Trophoblast cell (in vitro differentiated cells and primary cell): ENCODE measurements at regions not wholly inside any gene's neighbourhood (a gene's known extent, or its start where the extent isn't known, plus 50 kb on each side); places are given as distances from the start of the nearest gene placed in this dataset.
"Not testable (repeated sequence)": the region's sequence is repeated elsewhere in the genome, so short reads cannot be mapped to it uniquely, and the experiment has no call there.

Experiments
- DNase-seq, 2 donors: peaks; one replicate each; pipeline ENCODE4 v3.0.0-alpha.2; 2016
- H2AFZ ChIP-seq: 2 replicates; pipeline ENCODE4 v1.6.1; 2013; ENCODE audit warnings: low read length, moderate library complexity, mild to moderate bottlenecking; ENCODE audit not compliant: insufficient read depth, poor library complexity
- H2AK5ac ChIP-seq: 2 replicates; pipeline ENCODE4 v1.6.1; 2013; ENCODE audit warnings: mild to moderate bottlenecking, low read length
- H2BK120ac ChIP-seq: 2 replicates; pipeline ENCODE4 v1.6.1; 2013; ENCODE audit warnings: low read length, mild to moderate bottlenecking, moderate library complexity; ENCODE audit not compliant: insufficient read depth, poor library complexity
- H2BK12ac ChIP-seq: 2 replicates; pipeline ENCODE4 v1.6.1; 2013; ENCODE audit warnings: mild to moderate bottlenecking, low read length, moderate library complexity
- H2BK5ac ChIP-seq: 2 replicates; pipeline ENCODE4 v1.6.1; 2013; ENCODE audit warnings: low read length, low read depth, moderate library complexity, mild to moderate bottlenecking; ENCODE audit not compliant: poor library complexity
- H3K14ac ChIP-seq: 2 replicates; pipeline ENCODE4 v1.6.1; 2013; ENCODE audit warnings: mild to moderate bottlenecking, low read length
- H3K18ac ChIP-seq: 2 replicates; pipeline ENCODE4 v1.6.1; 2013; ENCODE audit warnings: mild to moderate bottlenecking, low read length
- H3K23ac ChIP-seq: 2 replicates; pipeline ENCODE4 v1.6.1; 2013; ENCODE audit warnings: low read length
- H3K27ac ChIP-seq: 2 replicates; pipeline ENCODE4 v1.5.1; 2013; ENCODE audit warnings: low read depth, mild to moderate bottlenecking, inconsistent platforms, low read length, moderate library complexity
- H3K27me3 ChIP-seq: 2 replicates; pipeline ENCODE4 v1.6.1; 2013; ENCODE audit warnings: inconsistent platforms, mild to moderate bottlenecking, low read length, moderate library complexity; ENCODE audit not compliant: insufficient read depth
- H3K36me3 ChIP-seq, 2 experiments: 1 replicate in 1 of 2; 2 replicates in 1 of 2; pipeline ENCODE4 v1.6.1; 2013; ENCODE audit warnings: low read length in 2 of 2, mild to moderate bottlenecking in 2 of 2, moderate library complexity in 1 of 2; ENCODE audit not compliant: insufficient read depth in 2 of 2, control insufficient read depth in 1 of 2
- H3K4ac ChIP-seq: 2 replicates; pipeline ENCODE4 v1.6.1; 2013; ENCODE audit warnings: low read depth, mild to moderate bottlenecking, low read length, moderate library complexity
- H3K4me1 ChIP-seq, 2 experiments: 1 replicate in 1 of 2; 2 replicates in 1 of 2; pipeline ENCODE4 v1.6.1; 2013; ENCODE audit warnings: low read length in 2 of 2, mild to moderate bottlenecking in 2 of 2, moderate library complexity in 1 of 2; ENCODE audit not compliant: insufficient read depth in 2 of 2, control insufficient read depth in 1 of 2
- H3K4me2 ChIP-seq: 2 replicates; pipeline ENCODE4 v1.6.1; 2013; ENCODE audit warnings: inconsistent platforms, mild to moderate bottlenecking, low read length, moderate library complexity
- H3K4me3 ChIP-seq: 2 replicates; pipeline ENCODE4 v1.5.1; 2013; ENCODE audit warnings: mild to moderate bottlenecking, low read depth, low read length, inconsistent platforms
- H3K79me1 ChIP-seq: one replicate; pipeline ENCODE4 v1.6.1; 2013; ENCODE audit warnings: low read length
- H3K79me2 ChIP-seq: 2 replicates; pipeline ENCODE4 v1.6.1; 2013; ENCODE audit warnings: low read length, mild to moderate bottlenecking; ENCODE audit not compliant: control insufficient read depth, insufficient read depth, poor library complexity
- H3K9ac ChIP-seq: 2 replicates; pipeline ENCODE4 v1.6.1; 2013; ENCODE audit warnings: mild to moderate bottlenecking, low read length
- H3K9me3 ChIP-seq: 2 replicates; pipeline ENCODE4 v1.6.1; 2013; ENCODE audit warnings: low read depth, mild to moderate bottlenecking, control low read depth, inconsistent platforms, low read length; ENCODE audit not compliant: insufficient read depth
- H4K12ac ChIP-seq: 2 replicates; pipeline ENCODE4 v1.6.1; 2013; ENCODE audit warnings: low read depth, mild to moderate bottlenecking, low read length, moderate library complexity
- H4K8ac ChIP-seq: 2 replicates; pipeline ENCODE4 v1.6.1; 2013; ENCODE audit warnings: low read depth, mild to moderate bottlenecking, low read length, moderate library complexity
- H4K91ac ChIP-seq: one replicate; pipeline ENCODE4 v1.6.1; 2013; ENCODE audit warnings: low read depth, mild to moderate bottlenecking, low read length, moderate library complexity
- WGBS: extraction: QIAGEN DNeasy Blood & Tissue Kit; methylation state at CpG from one replicate; pipeline ENCODE4 v1.1.7; 2013; ENCODE audit warnings: missing lambda C conversion rate; ENCODE audit not compliant: insufficient read length, insufficient coverage; ENCODE audit errors: extremely low coverage; 5-methylcytosine and 5-hydroxymethylcytosine counted together

DNA sequence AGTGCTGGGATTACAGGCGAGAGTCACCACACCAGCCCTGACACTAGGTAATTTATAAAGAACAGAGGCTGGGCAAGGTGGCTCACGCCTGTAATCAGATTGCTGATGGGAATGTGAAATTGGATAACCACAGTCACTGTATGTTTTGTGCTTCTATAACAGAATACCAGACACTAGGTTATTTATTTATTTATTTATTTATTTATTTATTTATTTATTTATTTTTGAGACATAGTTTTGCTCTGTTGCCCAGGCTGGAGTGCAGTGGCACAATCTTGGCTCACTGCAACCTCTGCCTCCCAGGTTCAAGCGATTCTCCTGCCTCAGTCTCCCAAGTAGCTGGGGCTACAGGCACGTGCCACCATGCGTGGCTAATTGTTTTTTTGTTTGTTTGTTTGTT, 130.0 kb upstream of the FOXN3 start:
- H2AK5ac ChIP-seq, result not testable (repeated sequence)

DNA sequence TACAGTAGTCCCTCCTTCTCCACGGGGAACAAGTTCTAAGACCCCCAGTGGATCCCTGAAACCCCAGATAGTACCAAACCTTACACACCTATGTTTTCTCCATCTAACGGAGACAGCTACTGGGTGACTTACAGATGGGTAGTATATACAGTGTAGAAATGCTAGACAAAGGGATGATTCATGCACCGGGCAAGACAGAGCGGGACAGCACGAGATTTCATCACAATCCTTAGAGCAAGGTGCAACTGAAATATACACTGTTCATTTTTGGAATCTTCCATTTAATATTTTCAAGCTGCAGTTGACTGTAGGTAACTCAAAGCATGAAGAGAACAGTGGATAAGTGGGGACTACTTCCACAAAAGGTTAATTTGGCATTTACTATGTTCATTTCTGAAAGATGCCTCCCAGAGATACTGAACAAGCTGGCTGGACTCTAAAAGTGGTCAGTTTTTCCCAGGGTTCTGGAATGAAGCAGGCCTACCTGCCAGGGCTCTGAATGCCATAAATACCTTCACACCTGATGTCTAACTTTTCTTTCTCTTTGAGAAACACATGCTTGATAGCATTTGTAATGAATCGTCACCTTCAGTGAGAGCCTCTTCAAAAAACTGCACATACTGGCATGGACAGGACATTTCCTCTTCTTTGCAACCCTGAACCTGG, 127.7 kb upstream of the FOXN3 start:
- Histone ChIP-seq H3K79me1 (peaks cover 7% of the 10 kb centered on the region), H2BK12ac (no peak overlapping the region), H3K9me3 (no peaks in the 10 kb centered on the region), H3K36me3 (no peaks in the 10 kb centered on the region), H4K12ac (no peak overlapping the region), H3K9ac (no peak overlapping the region), H2BK120ac (no peak overlapping the region), H4K91ac (no peak overlapping the region), H3K27ac (no peak overlapping the region), H3K4me2 (no peak overlapping the region), H3K14ac (no peak overlapping the region), H3K4me1 (peaks cover 5 to 22% of the 10 kb centered on the region in 2 experiments), H3K79me2 (peaks cover 1% of the 10 kb centered on the region), H3K18ac (no peak overlapping the region), H3K4ac (no peak overlapping the region), H2BK5ac (peak overlapping the region; percentile 34), H3K23ac (no peak overlapping the region), H3K27me3 (no peaks in the 10 kb centered on the region), H2AFZ (no peak overlapping the region), H2AK5ac (no peak overlapping the region), H3K4me3 (no peak overlapping the region), H4K8ac (no peak overlapping the region)
- WGBS, result no CpG with 5 or more reads among the region's 6 CpGs
- DNase-seq, result peak; percentile 79 to 84

More for the DNA sequence above, 130.0 kb upstream of the FOXN3 start:
- not testable (repeated sequence) for H3K27me3 ChIP-seq, H4K12ac ChIP-seq, H3K23ac ChIP-seq, H3K9me3 ChIP-seq, H3K4me3 ChIP-seq, H2BK12ac ChIP-seq, DNase-seq, H3K36me3 ChIP-seq, H3K27ac ChIP-seq, H2BK120ac ChIP-seq, H3K9ac ChIP-seq, H3K4me2 ChIP-seq, H3K18ac ChIP-seq, H3K14ac ChIP-seq, H4K91ac ChIP-seq, H2BK5ac ChIP-seq, H3K79me1 ChIP-seq, H4K8ac ChIP-seq, H3K79me2 ChIP-seq, H2AFZ ChIP-seq, H3K4ac ChIP-seq
- H3K4me1 ChIP-seq, result peaks cover 13 to 29% of the 10 kb centered on the region in 2 experiments
- no CpG with 5 or more reads among the region's 5 CpGs for WGBS

DNA sequence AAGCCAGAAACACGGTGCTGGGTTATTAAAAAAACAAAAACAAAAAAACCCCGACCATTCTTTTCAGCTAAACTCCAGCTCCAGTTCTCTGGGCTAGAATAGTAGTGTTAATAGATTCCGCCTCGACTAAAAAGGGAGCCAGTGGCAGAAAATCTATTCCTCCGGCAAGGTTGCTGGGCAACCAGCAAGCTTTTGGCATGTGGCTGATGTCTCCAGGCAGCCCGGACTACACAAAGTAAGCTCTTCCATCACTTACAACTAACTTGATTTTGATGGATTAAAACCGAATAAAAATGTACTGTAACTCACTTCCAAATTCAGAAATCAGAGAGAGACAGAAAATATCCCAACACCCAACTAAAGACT, 126.4 kb upstream of the FOXN3 start:
- H3K9ac ChIP-seq, result no peak overlapping the region
- no peak overlapping the region for H3K27ac ChIP-seq
- no peak overlapping the region for H2BK5ac ChIP-seq
- no peak overlapping the region for H2AK5ac ChIP-seq
- H3K14ac ChIP-seq, result no peak overlapping the region
- H3K27me3 ChIP-seq, result no peaks in the 10 kb centered on the region
- DNase-seq, result no peak
- H4K8ac ChIP-seq, result no peak overlapping the region
- H4K91ac ChIP-seq, result peak overlapping the region; percentile 57
- H3K4me1 ChIP-seq, result peaks cover 4 to 17% of the 10 kb centered on the region in 2 experiments
- no peak overlapping the region for H3K4me2 ChIP-seq
- no peak overlapping the region for H3K18ac ChIP-seq
- H3K36me3 ChIP-seq, result no peaks in the 10 kb centered on the region
- no peak overlapping the region for H3K4me3 ChIP-seq
- no peak overlapping the region for H3K23ac ChIP-seq
- no peak overlapping the region for H4K12ac ChIP-seq
- no peaks in the 10 kb centered on the region for H3K9me3 ChIP-seq
- H2BK12ac ChIP-seq, result no peak overlapping the region
- no peak overlapping the region for H2AFZ ChIP-seq
- peaks cover 9% of the 10 kb centered on the region for H3K79me1 ChIP-seq
- WGBS, result no CpG with 5 or more reads among the region's 7 CpGs
- peaks cover 1% of the 10 kb centered on the region for H3K79me2 ChIP-seq
- no peak overlapping the region for H3K4ac ChIP-seq
- H2BK120ac ChIP-seq, result no peak overlapping the region

DNA sequence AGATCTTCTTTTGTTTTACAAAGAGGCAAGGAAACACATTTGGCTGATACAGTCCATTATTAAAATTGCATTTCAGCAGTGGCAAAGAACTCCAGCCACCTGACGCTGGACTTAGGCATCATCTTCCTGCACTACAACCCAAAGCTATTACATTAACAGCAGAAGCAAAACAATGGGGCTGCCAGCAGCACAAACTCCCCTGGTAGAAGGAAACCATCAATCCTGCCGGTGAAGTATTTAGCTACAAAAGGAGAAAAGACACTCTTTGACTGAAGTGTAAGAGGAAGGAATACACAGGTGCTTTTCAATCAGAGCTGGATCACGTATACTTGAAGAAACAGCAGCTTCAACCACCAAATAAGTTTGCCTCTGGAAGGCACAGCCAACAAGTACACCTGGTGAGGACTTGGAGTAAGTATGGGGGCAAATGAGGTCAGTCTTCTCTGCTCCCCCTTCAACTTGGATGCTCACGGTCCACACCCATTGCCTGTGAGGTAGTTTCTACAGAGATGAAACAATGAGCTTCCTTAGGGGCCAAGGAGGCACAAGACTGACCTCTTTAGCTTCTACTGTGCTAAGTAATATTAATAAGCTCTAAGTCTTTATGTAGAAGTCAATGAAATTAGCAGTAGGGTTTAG, 125.9 kb upstream of the FOXN3 start:
- DNase-seq, result no peak
- Histone ChIP-seq H3K79me1 (peaks cover 9% of the 10 kb centered on the region), H3K27me3 (no peaks in the 10 kb centered on the region), H3K36me3 (no peaks in the 10 kb centered on the region), H3K23ac (no peak overlapping the region), H3K79me2 (peaks cover 1% of the 10 kb centered on the region), H2BK12ac (peak overlapping the region; percentile 15), H3K4ac (no peak overlapping the region), H4K8ac (no peak overlapping the region), H3K27ac (no peak overlapping the region), H3K4me2 (no peak overlapping the region), H4K12ac (no peak overlapping the region), H3K18ac (no peak overlapping the region), H3K4me1 (peaks cover 4 to 17% of the 10 kb centered on the region in 2 experiments), H3K14ac (peak overlapping the region; percentile 2), H2BK120ac (no peak overlapping the region), H4K91ac (peak overlapping the region; percentile 22), H2AK5ac (no peak overlapping the region), H3K9ac (no peak overlapping the region), H3K9me3 (no peaks in the 10 kb centered on the region), H3K4me3 (no peak overlapping the region), H2AFZ (no peak overlapping the region), H2BK5ac (no peak overlapping the region)
- WGBS, result no CpG with 5 or more reads among the region's 4 CpGs
